GM21576 (cell line): ENCODE measurements at regions not wholly inside any gene's neighbourhood (a gene's known extent, or its start where the extent isn't known, plus 50 kb on each side); places are given as distances from the start of the nearest gene placed in this dataset.

Source experiments
- ATAC-seq: cut with Tn5 transposase; IDR thresholded peaks from one replicate; pipeline ENCODE4 v1.9.1; 2021; ENCODE audit warnings: mild to moderate bottlenecking, moderate library complexity; ENCODE audit not compliant: unreplicated experiment

DNA sequence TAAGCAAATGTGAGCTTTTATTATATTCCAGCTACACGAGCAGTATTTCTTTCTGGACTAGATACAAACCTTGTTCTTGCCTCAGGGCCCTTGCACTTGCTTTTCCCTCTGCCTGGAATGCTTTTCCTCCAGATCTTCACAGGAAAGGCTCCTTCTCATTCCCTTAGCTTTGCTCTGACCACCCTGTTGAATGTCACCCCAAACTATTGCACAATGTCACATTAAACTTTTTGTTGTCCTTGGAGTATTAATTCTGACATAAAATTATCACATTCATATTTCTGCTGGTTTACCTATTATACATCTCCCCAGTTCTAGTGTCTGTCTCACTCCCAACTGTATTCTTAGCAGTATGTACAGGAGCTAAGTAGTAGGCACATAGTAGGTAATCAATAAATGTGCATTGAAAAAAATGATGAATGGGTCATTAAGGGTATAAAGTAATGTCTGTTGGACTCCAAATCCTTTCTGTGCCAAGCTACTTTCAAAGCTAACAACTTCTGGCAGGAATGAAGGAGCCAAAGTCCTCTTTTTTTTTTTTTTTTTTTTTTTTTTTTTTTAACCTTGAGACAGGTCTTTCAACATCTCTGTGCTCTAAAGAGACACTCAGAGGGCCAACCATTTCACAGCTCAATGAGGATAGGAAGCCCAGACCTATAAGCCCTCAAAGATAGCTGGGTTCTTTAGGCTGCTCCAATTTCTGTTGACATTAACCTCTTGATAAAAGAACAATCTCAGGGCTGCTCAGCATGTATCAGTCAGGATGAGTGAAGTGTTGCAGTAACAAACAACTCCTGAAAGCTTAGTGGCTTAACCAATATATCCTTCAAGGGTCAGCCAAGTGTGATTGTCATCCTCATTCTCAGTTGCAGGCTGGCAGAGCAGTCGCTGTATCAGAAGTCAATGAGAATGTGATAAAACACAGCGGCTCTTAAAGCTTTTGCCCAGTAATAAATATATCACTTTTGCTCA lies 424.4 kb upstream of the TBX3 start:
- no peak for ATAC-seq

DNA sequence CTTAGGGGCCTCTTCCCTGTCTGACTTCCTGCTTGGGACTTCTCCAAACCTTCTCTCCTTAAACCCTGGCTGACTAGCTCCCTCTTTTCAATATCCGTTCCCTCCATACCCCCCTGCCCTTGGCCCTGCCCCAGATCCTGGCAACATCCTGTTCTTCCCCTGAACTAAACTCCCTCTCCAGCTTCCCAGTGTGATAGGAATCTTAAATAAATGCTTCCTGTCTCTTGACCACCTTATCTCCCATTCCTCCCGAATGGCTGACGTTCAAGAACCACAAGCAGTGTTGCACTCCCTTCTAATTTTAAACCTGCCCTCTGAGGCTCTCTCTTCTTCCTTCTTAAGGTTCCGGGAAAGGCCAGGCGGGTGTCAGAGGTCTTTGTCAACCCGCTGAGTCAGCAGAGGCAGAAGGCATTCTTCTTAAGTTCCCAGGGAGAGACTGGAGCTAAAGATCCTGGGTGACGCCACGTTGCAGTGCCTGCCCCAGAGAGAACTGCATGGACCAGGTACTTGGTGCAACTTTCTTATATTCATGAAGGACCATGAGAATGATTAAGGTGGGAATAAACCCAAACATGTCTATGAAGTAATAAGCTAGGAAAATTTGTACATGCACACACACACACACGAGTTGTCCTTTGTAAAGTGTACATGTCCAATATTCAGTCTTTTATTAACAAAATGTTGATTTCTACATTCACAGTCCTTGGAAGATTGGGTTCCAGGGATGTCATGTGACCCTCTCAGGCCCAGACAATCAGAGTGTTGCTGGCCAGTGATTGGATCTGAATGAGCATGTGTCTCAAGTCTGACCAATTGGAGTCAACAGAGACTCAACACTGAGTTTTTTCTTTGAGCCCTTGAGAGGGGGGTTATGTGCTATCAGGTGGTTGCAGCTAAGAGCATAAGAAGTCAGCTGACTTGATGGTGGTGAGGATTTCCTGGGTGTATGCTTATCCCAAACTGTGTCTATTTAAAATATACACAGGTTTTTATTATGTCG lies 420.2 kb upstream of the TBX3 start:
- no peak for ATAC-seq

DNA sequence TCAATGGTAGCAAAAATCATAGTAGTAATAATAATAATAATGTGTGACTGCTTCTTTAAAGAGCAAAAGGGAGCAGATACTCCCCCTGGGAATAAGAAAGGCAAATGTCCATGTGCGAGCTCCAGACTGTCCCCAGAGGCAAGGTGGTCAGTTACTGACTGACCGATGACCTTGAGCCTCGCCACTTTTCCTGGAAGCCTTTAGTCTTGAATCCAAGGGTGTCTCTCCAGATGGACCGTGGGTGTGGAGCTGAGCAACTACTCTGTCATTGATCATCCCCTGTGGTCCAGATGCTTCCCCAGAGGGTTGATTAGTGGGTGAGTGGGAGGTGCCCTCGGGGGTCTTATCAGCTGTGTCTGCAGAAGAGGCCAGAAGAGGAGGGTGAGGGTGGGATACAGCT lies 418.5 kb upstream of the TBX3 start:
- no peak for ATAC-seq

DNA sequence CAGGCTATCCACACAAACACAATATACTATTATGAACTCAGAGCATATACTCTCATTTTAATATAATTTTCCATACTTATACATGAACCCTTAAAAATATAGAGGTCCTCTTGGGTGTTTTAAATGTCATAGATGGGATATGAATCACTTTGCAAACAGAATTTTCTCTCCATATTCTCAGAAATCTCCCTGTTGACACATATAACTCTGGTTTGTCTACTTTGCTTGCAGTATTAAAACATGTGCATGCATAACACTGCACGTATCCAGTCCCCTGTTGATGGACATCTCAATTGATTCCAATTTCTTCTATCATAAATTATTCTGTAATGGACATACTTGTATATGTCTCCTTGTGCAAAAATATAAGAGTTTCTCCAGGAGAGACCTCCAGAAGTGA lies 417.5 kb upstream of the TBX3 start:
- ATAC-seq, result no peak

DNA sequence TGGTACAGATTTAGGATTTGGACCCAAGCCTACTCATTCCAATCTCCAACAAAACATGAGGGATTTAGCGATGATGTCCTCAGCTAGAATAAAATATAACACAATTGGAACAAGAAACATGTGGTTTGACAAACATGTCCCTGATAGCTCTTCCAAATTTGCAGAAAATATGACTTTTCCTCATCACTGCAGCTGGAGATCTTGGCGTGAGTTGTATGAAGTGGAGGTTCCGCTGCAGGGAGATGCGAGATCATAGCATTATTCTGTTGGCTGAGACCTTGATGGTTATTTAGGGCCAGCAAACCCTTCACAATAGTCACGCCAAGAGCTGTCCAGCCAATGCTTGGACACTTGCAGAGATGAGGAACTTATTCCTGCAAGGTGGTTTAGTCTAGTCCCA lies 413.4 kb upstream of the TBX3 start:
- ATAC-seq, result no peak

DNA sequence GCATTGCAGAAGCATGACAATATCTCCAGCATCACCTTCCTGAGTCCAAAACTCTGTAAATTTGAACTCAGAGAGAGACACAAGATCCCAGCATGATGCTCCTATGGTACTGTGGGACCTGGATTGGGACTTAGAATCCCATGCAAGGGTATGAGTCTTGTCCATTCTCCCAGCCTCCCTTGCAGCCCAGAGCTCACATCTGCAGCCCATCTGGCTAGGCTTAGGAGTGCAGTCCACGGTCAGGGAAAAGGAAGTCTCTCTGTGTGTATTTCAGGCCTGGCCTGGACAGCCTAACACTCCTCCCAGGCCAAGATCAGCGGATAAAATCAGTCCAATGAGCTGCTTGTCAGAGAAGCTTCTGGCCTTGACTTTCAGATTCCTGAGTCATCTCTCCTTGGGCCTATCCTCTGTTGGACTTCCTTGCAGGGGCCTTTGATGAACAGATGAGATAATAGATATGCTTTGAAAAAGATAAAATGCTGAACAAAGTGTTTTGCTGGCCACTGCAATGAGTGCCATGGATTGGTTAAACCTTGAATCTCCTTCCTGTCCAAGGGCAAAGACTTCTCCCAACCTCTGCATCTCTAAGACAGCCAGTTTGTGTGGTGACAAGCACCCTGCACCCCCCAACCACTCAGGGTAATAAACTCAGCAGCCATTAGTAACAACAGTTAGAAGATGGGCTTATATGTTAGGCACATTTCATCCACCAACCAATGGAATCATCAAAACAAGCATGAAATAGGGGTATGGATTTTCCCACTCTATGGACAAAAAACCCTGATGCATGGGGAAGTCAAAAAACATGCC lies 412.8 kb upstream of the TBX3 start:
- ATAC-seq, result no peak

DNA sequence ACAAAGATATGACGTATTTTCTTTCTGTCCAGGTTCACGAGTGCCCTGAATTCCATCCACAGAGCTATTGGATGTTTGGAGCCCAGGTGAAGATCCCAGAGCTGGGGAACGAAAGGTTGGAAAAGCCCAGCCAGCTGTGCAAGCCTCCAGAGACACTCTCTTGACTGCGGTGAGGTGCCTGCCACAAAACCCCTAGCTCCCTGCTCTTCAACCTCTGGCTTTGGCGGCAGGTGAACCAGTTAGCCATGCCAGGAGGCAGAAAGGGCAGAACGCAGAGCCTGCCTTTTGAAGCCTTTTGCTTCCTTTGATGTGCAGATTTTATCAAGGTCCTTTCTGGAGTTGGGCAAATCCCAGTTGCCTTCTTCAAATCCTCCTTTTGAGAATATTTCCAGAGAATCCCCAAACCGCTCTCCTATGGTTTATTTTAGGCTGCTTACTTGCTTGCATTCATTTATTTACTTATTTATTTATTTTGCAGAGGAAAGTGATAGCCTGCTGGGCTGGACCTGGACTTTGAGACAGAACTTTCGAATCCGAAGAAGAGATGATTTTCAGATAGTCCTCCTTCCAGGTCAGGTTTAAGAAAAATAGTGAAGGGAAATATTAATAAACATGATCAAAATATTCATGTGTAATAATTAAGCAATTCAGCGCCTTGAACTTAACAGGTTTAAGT lies 411.2 kb upstream of the TBX3 start:
- ATAC-seq, result no peak

DNA sequence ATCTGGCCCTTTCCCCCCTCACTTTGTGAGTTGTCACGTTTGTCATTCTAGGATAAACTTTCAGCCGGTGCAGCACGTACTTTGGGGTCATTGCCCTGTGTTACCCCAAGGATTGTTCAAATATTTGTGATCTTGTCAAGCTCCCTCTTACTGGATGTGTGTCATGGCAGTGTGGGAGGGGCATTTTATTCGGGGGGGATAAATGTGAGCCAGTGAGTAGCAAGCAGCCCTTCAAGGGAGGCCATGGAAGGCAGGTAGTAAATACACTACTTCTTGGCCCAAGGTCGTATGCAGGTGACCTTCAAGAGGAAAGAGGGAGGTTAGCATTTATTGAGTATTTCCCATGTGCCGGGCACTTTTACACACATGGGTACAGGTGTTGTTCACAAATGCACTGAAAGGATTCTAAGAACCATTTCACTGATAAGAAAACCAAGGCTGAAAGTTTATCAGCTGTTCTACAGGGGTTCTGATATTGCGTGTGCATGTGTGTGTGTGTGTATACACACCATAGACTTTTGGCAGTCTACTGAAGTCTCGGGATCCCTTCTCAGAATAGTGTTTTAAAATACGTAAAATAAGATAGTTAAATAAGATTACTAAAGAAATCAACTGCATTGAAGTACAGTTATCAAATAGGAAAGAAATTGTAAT lies 410.3 kb upstream of the TBX3 start:
- no peak for ATAC-seq

DNA sequence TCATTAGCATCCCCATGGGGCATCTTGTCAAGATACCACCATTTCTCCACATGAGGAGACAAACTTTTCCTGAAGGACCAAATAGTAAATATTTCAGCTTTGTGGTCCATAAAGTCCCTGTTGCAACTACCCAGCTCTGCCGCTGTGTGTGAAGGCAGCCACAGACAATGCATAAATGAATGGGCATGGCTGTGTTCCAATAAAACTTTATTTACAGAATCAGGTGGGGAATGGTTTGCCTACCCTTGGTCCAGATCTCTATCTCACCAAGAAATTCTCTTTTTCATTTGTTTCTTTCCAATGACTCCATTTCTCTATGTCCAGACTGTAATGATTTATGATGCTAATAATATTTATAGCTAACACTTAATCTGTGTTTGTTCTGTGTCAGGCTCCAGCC lies 409.3 kb upstream of the TBX3 start:
- ATAC-seq, result no peak

DNA sequence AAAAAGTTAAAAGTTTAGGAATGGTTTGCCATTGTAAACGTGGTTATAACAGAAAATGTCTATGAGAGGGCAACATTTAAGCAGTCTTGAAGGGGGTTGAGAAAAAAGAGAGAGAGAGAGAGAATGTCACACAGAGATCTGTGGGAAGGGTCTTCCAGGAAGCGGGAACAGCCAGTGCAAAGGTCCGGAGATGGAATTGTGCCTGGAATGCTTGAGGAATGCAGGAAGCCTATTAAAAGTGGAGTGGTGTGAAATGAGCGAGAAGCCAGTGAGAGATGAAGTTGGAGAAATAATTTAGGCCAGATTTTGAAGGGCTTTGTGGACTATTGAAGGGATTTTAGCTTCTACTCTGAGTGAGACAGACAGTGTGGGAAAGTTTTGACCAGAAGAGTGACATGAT lies 406.8 kb upstream of the TBX3 start:
- ATAC-seq, result no peak

DNA sequence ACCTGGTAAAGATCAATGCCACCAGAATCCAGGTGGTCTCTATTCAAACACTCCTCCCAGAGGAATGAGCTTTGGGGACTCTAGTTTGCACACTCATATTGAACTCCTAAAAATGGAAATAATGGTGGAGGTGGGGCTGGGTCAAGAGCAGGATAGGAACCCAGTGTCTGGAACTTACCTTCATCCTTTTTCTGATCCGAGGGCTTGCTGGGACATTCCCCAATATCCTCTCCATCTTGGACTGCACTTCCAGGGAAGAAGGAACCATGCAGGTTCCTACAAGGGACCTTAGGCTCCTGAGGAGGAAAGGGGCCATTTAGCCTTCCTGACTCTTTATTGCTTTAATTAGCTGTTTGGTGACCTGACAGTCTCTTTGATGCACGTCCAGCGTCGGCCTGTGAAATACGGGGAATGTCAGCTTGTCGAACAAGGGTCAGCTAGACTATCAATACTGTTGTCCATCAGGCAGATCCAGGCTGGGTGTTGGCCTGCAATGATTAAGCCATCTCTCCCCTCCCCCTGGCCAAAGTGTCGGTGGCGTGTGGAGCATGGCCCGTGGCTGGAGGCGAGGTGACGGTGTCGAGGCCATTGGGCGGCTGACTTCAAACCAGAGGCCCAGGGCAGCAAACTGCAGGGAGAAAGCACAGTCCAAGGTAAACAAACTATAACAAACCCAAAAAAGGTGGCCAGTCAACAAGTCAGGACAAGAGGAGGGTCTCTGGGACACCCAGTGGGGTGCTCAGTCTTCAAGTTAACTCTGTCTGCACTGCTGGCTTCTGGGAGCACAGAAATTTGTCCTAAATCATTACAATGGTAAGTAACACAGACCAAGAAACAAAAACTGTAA lies 405.2 kb upstream of the TBX3 start:
- ATAC-seq, result no peak

DNA sequence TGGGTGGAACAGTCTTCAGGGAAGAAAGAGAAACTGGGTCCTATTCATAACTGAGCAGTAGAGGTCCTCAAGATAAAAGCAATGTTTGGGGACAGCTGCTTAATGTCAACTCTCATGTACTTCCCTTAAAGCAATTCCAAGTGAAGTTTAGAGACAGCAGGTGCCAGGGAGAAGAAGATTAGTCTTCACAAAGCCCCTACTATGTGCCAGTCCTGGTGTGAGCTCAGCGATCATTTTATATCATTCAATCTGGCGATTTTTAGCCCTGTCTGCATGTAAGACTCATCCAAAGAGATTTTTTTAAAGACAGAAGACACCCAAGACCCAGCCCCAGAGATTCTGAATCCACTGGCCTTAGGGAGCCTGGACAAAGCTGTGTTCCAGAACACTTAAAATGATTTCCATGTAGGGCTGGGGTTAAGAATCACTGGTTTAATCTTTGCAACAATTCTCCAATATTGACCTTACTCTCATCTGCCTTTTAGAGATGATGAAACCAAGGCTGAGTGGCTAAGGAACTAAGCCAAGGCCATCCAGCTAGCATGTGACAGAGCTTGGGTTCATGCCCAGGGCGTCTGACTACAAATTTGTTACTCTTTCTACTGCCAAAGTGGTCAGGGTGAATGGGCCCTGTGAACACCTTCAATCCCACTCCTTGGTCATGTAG lies 404.5 kb upstream of the TBX3 start:
- ATAC-seq, result no peak

DNA sequence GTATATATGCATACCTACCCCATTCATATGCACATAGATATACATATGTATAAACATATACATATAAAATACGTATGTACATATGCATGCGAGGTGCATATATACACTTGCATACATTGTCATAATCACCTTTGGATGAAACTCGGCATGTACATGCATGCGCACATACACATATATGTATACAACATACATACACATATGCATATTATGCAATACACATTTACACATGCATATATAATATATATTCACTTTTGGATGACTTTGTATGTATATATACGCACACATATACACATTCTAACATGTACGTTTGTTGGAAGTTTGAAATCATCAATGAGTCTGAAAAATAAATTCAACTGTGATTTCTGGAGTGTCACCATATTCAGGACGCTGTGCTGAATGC lies 401.6 kb upstream of the TBX3 start:
- no peak for ATAC-seq

DNA sequence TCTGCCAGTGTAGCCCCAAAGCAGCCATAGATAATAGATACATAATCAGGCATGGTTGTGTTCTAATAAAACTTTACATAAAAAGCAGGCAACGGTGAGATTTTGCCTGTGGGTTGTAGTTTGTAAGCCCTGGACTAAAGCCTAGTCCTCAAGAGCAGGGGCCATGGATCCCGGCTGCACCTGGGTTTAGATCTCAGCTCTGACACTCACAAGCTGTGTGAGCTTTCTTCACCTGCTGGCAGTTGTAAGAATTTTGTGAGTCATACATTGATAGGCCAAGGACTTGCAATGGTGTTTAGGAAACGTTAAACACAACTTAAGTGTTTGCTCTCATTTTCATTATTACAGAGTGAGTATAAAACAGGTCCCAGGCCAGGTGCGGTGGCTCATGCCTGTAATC lies 395.8 kb upstream of the TBX3 start:
- ATAC-seq, result no peak

DNA sequence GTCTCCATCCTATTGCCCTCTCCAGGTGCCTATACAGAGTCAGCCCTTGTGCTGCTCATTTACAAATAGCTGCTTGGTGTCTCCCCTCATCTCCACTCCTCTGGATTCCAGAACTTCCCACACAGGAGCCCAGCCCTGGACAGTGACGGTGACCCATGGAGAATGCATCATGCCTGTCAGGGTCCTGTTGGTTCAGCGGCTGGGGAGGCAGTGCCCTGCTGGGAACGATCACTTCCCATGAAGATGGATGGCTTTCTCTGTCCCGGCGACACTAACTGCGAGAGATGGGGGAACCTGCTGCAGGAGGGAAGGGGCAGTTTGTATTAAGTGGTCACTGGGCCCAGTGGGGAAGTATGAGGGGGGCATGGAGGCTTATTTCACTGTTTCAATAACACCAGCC lies 395.0 kb upstream of the TBX3 start:
- no peak for ATAC-seq

DNA sequence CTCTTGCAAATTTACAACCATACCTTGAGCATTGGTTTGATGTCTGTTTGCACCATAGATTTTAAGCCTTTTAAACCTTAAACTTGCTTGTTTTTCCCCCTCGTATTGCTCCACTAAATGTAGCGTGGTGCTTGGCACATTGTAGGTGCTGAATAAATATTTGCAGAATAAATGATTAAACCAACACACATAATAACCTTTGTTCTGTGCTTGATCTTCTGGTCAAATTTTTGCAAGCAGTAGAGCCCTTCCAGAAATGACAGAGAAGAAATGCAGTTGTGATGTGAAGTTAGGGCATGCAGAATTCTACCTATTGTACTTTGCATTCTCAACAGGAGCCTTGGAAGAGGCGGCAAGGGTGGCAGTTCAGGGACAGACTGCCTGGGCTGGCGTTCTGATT lies 394.4 kb upstream of the TBX3 start:
- ATAC-seq, result no peak

DNA sequence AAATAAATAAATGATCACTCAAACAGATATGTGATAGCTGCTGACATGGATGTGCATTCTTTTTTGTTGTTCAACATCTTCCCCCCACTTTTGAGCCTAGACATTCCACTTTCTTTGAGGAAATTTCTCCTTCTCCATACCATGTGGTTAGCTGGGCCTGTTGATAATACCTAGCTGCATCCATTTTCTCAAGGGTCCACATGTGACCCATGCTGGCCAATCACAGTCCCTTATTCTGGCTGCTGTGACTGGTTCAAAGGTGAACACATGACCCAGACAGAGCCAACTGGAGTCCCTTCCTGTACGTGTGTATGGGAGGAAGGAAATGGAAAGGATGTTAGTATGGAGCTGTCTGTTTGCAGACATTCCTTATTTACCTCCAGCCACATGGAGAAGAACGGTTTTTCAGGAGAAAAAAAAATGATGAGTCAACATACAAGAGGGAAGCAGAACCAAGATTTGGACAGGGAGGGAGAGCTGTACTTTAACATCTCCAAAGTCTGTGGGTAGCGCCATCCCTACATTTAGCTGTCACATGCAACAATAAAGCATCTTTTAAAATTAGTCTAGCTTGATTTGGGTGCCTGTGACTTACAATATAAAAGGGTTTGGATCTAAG lies 391.7 kb upstream of the TBX3 start:
- ATAC-seq, result no peak

DNA sequence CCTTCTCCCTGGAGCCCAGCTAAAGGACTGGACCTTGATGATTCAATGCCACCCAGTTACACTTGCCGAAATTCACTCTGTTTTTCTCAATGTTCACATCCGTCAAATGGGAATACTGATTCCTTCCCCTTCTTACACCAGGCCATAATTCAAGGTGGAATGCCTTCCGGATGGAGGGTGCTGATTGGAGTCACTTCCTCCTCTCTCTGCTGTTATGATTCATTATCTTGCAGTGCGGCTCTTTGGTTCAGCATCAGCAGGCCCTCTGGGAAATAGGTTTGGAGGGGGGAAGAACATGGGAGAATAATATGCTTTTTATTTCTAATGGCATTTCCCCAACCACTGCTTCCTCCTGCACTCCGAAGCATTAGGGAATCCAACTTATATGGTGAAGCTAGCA lies 390.6 kb upstream of the TBX3 start:
- ATAC-seq, result no peak
